GM12873 (cell line): ENCODE measurements at regions not wholly inside any gene's neighbourhood (a gene's known extent, or its start where the extent isn't known, plus 50 kb on each side); places are given as distances from the start of the nearest gene placed in this dataset.

Source experiments
- TF ChIP-seq, protein P1 (sequence below): IDR thresholded peaks from 2 replicates; pipeline ENCODE4 v1.5.1; 2012; ENCODE audit warnings: low read depth, mild to moderate bottlenecking, moderate library complexity, low read length, control low read depth; ENCODE audit not compliant: insufficient read depth; ENCODE audit errors: missing control alignments

DNA sequence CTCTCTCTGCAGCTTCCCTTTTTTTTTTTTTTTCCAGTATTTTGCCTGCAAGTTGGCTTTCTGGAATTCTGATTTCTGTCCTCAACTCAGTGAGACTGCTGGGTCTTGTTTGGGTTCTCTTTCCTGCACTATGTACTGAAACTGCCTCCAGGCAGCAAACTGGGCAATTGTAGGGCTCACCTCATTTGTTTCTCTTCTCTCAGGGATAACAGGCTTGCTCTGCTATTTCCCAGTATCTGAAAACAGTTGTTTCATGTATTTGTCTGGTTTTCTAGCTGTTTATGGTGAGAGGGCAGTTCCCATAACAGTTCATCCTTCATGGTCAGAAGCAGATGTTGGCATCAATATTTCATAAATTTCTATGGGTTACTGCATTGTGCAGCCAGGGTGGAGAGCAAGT, 206.0 kb downstream of the CYRIA start:
- TF ChIP-seq, protein P1, sequence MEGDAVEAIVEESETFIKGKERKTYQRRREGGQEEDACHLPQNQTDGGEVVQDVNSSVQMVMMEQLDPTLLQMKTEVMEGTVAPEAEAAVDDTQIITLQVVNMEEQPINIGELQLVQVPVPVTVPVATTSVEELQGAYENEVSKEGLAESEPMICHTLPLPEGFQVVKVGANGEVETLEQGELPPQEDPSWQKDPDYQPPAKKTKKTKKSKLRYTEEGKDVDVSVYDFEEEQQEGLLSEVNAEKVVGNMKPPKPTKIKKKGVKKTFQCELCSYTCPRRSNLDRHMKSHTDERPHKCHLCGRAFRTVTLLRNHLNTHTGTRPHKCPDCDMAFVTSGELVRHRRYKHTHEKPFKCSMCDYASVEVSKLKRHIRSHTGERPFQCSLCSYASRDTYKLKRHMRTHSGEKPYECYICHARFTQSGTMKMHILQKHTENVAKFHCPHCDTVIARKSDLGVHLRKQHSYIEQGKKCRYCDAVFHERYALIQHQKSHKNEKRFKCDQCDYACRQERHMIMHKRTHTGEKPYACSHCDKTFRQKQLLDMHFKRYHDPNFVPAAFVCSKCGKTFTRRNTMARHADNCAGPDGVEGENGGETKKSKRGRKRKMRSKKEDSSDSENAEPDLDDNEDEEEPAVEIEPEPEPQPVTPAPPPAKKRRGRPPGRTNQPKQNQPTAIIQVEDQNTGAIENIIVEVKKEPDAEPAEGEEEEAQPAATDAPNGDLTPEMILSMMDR, result no peak

DNA sequence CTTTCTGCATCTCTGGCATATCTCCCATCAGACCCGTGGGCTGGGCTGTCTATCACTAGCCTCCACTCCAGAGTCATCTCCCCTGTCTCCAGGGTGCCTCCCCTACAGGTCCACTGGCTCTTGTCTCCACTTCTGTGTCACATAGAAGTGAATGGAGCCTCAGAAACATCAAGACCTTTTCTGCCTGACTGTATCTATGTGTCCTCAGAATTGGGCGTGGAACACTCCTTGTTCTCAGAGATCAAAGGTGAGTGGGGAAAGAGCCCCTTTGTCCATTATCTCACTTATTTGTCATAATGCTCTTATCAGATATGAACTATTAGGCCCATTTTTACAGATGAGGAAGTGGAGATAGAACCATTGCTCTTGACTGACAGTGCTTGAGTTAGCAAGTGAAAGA, 211.0 kb downstream of the CYRIA start:
- TF ChIP-seq, protein P1, result no peak

DNA sequence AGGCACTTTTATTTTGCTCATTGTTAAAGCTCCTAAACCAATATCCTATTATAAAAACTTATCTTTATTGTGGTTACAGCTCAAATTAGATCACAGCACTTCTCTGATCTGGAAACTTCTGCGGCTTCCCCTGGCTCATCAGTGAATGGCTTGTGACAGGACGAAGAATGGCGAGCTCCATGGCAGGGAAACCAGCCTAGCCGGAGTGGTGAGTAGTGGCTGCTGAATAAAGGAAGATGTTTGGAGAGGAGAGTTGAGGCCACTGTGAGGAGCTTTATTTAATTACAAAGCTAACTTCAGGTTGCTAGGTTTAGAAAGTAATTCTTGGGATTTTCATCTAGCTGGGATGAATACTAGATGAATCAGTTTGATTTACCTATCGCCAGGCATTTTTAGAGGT, 213.5 kb downstream of the CYRIA start:
- TF ChIP-seq, protein P1, result no peak

DNA sequence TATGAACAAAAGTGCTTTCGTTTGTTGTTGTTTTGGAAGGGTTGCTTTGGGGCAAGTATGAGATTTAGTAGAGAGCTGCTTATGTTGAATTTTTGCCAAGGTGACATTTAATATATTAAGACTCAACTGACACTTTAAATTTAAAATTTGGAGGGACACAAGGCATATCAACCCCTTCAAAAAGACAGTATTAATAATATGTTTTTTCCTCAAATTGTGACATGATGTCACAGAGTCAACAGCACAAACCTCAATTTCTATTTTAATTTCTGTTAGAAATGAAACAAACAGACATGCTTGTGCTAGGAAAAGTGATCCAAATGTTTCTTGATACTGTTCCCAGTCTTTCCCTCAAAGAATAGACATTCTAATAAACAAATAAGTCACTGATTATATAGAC, 218.9 kb downstream of the CYRIA start:
- TF ChIP-seq, protein P1, result no peak

DNA sequence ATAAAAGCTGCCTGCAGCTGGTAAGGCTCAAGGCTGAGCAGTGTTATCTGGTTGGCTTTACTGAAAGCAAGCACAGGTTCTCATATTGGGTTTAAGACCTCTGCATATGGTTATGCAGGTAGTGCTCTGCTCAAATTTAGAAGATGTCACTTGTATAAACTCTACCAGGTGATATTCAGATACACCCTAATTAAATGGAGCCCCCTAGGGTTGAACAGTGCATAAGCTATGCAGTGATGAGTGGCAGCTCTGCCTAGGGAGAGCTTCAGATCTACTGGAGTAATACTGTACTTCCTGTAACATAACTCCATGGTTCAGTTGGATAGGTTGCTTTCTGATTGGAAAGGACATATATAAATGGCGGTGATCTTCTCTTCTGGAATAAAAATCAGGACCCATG, 222.7 kb downstream of the CYRIA start:
- TF ChIP-seq, protein P1, result no peak

DNA sequence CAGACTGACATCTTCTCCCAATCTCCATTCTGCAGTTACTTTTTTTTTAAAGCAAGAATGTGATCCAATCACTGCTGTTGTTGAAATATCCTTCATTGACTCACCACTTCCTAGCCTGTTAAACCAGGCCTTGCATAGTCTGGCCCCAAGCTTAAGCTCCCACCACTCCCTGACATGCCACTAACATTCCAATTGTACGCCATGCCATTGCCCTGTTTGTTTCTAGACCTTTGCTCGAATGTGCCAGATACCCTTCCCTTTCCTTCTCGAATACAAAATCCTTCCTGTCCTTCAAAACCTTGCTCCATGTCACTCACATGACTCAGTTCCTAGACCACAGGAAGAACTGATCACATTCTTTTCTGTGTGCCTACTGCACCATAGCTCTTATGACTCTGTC, 224.2 kb downstream of the CYRIA start:
- TF ChIP-seq, protein P1, result no peak

DNA sequence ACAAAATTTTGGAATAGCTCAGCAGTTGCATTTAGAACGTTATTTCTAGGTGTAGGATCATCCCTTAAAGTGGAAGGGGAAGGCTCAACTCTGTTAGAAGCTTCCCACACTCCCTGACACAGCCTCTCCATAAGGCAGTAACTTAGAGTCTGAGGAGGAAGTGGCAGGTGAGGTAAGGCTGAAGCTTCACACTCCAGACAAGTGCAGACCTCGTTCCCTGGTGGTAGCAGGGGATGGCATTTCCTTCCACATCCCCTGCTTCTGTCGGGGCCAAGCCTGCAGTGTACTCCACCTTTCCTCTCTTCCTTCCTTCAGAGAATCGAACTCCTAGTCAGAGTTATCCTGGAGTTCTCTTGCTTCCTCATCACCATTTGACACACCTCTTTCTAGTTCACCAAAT, 224.7 kb downstream of the CYRIA start:
- TF ChIP-seq, protein P1, result no peak
